HG02798 (cell line): ENCODE measurements at regions not wholly inside any gene's neighbourhood (a gene's known extent, or its start where the extent isn't known, plus 50 kb on each side); places are given as distances from the start of the nearest gene placed in this dataset.
A peak's percentile ranks its signal among the peaks of the same experiment; 100 is the strongest.
"Not testable (repeated sequence)": the region's sequence is repeated elsewhere in the genome, so short reads cannot be mapped to it uniquely, and the experiment has no call there.

Experiments used
- ATAC-seq: cut with Tn5 transposase; IDR thresholded peaks from one replicate; pipeline ENCODE4 v1.9.1; 2021; ENCODE audit warnings: mild to moderate bottlenecking; ENCODE audit not compliant: unreplicated experiment, poor library complexity

DNA sequence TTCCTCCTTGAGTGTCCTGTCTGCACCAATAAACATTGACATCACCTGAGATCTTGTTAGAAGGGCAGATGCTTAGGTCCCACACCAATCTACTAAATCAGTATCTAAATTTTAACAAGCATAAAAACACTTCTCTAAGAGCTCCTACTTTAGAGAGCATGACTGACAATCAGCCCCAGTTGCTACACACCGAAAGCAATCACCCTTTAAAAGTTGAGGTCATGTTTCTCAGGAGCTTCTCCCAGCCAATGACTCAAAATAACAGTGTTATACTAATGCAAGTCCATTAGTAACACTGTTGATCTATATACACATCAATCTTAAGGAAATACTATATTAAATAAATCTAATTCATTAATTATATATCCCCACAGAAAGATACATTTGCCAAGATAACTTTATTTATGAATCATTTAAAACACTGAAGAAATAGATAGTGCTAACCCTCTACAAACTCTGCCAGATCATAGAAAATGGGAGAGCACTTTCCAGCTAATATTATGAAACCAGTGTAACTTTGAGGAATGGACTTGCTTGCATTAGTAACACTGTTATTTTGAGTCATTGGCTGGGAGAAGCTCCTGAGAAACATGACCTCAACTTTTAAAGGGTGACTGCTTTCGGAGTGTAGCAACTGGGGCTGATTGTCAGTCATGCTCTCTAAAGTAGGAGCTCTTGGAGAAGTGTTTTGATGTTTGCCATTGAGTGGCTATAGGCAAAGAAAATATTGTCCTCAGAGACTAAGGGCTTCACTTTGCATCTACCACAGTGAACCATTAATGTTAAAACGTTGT lies 109.8 kb upstream of the HDX start:
- no peak for ATAC-seq

DNA sequence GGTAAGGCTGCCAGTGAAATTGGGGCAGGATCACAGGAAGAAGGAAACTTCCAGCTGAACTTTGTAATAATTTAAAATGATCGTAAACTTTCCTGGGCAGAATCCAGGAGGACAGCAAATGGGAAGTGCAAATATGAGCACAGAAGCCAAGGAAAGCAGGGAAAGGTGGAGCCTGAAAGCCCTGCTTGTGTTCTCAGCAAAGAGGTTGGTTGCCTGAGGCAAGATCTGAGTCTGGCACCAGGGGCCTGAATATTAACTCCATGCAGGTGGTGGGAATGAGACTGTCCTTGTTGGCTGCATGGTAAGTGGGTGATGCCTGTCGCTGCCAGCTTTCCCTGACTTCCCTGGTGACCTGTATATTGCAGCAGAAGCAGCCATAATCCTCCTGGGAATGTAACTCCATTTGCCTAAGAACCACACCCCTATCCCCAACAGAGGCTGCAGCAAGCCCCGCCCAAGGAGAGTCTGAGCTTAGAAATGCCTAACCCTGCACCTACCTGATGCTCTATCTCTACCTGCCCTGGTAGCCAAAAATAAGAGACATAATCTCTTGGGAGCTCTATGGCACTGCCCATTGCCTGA lies 132.0 kb upstream of the HDX start:
- ATAC-seq: no peak

DNA sequence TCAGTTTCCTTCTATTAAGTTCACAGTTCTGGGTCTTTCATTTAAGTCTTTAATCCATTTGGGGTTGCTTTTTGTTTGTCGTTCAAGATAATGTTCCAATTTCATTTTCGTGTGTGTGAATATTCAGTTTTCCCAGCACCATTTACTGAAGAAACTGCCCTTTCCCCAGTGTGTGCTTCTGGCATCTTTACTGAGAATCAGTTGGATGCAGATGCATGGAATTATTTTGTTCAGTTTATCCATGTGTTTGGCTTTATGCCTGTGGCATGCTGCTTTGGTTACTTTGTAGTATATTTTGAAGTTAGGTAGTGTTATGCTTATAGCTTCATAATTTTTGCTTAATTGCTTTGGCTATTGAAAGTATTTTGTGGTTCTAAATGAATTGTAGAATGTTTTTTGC lies 163.8 kb upstream of the HDX start:
- no peak for ATAC-seq

DNA sequence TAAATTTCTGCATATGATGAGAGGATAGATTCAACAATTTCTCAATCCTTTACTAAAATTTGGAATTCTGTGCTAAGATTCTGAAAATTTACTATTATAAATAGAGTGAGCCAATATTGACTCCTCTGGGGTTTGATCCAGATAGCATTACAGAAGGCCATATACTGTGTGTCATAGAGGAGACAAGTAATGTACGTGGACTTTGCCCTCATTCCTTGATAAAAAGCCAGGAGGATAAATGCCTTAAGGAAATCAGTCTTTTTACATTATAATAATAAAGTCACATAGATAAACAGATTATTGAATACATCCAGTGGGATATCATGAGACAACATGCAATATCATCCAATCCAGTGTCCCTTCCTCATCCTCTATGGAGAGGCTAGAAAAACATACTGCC lies 188.0 kb upstream of the HDX start:
- no peak for ATAC-seq

DNA sequence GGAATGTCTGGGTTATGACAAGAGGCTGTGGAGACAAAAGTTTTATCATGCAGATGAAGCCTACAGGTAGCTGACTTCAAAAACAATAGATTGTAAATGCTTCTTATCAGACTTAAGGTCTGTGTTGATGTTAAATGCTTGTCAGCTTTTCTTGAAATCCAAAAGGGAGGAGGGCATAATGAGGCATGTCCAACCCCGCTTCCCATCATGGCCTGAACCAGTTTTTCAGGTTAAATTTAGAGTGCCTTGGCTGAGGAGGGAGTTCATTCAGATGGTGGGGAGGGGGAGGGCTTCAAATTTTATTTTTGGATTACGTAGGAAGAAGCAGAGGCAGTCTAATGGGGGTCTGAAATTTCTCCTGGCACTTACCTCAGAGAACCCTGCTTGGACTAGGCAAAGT lies 207.7 kb upstream of the HDX start:
- ATAC-seq: no peak

DNA sequence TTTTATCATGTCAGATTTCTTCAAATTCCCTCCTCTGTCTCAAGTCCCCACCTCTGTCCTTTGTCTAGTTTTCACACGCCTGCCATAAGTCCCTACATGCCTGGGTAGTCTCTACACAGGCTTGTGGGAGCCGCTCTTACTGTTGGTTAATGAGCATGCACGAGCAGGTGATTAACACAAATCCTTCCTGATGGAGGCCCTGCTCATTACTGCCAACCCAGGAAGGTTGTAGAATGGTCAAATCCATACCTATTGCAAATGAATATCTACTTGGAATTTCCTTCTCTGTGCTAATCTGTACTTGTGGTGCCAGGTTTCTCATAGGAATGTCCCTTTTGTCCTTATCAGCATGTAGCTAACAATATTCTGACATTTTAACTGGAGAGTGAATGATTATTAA lies 208.4 kb upstream of the HDX start:
- ATAC-seq: no peak

DNA sequence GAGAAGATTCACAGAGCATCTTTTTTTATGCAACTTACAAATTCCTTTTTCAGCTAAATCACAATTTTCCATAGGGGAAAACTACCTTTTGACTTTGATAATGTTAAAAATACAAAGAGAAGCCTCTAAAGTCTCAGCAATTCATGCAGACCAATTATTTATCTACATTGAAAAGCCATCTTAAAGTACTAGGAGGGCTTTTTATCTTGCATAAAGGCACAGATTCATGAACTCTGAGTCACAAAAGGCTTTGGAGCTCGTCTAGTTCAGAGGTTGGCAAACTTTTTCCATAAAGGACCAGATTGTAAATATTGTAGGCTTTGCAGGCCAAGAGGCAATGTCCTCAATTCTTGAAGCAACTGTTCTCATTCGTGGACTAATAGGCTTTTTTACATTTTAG lies 210.4 kb upstream of the HDX start:
- ATAC-seq: no peak

DNA sequence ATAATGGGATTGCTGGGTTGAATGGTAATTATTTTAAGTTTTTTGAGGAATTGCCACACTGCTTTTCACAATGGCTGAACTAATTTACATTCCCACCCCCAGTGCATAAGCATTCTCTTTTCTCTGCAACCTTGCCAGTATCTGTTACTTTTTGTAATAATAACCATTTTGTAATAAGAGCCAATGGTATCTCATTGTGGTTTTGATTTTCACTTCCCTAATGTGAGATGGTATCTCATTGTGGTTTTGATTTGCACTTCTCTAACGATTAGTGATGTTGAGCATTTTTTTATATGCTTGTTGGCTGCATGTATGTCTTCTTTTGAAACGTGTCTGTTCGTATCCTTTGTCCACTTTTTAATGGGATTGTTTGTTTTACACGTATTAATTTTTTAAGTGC lies 213.1 kb upstream of the HDX start:
- no peak for ATAC-seq

DNA sequence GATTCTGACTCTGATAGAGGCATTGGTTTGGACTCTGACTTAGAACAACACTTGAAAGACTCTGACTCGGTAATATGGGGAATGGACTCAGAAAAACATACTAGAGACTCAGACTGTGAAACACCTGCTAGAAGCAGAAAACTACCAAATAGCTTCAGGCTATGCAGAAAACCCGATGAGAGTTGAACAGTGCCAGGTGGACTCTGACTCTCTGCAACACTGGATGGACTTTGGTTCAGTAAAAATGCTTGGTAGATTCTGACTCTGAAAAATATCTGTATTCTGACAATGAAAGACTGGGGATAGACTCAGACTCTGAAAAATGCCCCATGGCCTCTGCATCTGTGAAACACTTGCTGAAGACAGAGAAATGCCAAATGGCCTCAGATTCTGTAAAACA lies 215.1 kb upstream of the HDX start:
- no peak for ATAC-seq

DNA sequence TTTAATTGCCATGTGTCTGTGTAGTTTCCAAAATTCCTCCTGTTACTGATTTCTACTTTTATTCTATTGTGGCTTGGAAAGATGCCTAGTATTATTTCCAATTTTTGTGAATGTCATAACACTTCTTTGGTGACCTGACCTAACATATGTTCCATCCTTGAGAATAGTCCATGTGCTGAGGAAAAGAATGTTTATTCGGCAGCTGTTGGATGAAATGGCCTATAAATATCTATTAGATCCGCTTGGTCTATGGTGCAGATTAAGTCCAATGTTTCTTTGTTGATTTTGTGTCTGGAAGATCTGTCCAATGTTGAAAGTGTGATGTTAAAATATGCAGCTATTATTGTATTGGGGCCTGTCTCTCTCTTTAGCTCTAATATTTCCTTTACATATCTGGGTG lies 219.2 kb upstream of the HDX start:
- ATAC-seq: no peak

DNA sequence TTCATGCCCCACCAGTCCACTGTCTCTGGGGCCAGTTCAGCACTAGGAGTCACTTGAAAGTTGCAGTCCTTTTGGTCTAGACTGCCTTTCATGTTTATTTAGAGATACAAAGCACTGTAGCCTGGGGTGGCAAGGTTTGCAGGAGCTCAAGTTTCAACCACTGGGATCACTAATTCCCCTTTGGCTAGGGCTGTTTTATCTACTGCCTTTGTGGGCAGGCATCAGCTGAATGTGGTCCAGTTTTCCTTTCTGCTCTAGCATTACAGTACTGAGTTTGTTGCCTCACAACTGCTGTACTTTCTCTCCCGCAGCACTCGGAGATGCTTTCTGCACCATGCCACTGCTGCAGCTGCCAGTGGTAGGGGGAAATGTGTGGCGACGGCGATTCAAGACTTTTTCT lies 222.3 kb upstream of the HDX start:
- no peak for ATAC-seq

DNA sequence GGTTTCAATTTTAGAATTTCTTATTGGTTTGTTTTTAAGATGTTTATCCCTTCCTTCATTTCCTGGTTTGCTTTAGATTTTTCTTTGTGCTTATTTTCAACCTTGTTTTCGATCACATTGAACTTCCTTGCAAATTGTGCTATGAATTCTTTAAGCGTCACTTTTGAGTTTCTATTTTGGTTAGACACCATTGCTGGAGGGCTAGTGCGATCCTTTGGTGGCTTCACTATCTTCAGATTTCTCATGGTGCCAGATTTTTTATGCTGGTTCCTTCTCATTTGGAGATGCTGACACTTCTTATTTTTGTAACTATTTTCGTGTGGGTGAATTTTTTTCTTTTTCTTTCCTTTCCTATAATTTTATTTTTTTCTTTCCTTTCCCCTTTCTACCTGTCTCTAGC lies 227.2 kb upstream of the HDX start:
- ATAC-seq: no peak

DNA sequence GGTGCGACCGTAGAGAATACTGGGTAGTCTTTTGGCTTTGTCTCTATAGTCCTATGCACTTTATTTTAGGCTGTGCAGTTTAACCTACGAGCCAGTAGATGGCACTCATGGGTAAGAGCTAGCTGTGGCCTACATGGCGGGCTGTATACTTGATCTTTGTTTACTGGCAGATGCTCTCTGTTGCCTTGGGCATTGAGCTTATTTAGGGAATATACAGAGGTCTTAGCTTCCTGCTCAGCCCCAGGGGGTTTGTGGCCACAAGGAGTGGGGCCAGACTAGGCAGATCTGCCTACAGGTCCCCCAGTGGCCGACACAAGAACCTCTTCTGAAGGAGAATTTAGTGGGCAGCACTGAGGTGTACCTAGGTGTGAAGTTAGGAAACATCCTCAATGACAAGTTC lies 227.6 kb upstream of the HDX start:
- ATAC-seq: peak; percentile 100

DNA sequence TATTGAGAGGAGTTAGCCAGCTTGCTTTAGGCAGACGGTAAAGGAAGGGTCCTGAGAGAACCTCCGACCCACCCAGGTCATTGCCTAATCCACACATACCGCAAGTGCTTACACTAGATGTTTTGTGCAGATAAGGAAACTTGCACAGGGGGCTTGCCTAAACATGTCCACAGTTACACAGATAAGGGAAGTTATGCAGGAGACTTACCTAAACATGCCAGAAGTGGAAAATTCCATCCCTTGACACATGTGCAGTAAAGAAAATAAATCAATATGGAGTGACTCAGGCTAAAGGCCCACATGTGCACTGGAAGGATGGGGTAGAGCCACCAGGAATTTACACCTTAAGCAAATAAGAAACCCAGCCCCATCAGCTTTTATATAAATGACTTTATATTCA lies 232.8 kb upstream of the HDX start:
- no peak for ATAC-seq

DNA sequence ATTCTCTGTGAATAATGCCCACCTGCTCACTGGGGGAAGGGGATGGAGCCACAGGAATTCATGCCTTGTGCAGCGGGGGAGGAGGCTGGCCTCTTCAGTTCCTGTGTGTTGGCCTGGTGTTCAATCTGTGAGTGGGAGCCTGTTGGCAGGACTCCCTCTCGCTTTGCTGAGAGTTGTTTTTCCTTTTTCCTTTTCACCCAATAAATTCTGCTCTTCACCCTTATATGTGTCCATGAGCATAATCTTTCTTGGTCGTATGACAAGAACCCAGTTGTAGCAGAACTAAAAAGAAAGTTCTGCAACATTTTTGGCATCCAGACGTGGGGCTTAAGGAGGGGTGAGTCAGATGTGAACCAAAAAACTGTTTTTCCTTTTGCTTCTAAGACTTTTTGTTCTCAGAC lies 235.2 kb upstream of the HDX start:
- ATAC-seq: no peak

DNA sequence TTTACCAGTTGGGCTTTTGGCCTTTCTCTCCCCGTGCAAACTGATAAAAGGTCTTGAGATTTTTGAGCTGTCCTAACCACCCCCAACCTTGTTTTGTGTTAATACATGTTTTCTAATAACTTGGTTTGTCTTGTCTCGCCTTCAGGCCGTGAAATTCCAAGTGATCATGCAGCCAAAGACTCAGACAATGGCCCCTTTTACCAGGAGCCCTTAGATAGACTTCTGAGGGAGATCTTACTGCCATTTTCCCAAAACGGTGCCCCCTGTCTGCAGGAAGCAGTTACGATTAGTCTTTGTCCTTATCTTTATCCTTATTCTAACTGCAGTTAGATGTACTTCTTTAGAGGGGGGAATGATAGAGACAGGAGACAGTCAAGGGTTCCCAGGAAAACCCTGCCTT lies 245.3 kb upstream of the HDX start:
- ATAC-seq: no peak

DNA sequence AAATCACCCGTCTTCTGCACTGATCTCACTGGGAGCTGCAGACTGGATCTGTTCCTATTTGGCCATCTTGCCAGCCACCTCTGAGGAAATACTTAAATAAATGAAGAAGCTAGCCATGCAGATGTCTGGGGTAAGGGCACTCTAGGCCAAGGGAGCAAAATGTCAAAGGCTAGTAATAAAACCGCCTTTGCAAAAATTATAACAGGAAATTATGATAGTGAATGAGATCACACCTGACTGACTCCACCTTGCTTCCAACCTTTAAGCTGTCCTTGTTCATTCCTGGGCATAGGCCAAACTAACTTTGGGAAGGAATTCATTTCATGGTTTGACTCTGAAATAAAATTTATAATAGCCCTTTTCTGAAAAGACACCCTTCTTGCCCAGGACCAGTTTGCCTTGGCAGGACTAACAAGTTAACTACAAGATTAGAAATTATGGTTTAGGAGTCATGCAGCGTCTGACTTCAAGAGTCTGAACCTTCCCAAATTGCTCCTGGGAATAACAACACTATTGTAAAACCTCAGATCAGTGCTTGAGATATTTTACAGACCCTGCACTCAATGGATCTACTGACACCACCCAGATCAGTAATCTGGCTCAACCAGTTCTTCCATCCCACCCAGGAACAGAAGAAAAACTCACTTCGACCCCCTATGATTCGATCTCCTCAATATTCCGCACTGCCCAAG lies 246.9 kb upstream of the HDX start:
- ATAC-seq: no peak

DNA sequence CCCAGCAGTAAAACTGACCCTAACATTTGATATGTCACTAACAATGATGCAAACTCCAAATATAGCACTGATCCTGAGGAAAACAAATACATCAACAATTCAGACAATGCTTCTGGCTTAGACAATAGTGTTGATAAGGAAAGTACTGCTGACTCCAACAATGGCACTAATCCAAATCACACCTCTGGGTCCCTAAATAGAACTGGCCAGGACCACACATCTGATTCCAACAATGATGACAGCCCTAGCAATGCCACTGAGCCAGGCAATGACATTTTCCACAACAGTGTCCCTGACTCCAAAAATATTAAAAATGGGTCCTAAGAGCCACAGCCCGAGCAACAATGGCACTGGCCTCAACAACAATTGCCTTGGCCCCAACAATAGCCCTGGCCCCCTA lies 243.1 kb upstream of the APOOL start:
- no peak for ATAC-seq

DNA sequence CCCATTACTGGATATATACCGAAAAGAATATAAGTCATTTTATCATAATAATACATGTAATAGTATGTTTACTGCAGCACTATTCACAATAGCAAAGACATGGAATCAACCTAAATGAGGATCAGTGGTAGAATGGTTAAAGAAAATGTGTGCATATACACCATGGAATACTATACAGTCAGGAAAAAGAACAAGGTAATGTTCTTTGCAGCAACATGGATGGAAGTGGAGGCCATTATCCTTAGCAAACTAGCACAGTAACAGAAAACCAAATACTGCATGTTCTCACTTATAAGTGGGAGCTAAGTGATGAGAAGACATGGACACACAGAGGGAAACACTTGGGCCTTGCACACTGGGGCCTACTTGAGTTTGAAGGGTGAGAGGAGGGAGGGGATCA lies 207.4 kb upstream of the APOOL start:
- ATAC-seq: no peak

DNA sequence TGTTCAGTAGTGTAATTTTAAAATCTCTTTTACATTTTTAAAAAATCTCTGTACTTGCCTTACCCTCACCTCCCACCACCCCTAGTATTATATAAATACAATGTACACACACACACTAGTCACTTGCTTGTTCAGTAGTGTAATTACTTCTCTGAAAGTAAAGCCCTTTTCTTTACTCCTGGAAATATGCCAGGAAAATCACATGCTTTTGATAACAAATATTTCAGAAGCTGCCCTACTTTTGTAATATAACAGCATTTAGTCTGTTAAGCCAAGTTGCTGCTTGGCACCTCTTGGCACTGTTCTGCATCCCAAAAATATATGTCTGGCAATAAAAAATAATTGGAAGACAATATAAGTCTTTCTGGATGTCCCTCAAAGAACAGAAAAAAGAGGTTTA lies 172.8 kb upstream of the APOOL start:
- no peak for ATAC-seq

DNA sequence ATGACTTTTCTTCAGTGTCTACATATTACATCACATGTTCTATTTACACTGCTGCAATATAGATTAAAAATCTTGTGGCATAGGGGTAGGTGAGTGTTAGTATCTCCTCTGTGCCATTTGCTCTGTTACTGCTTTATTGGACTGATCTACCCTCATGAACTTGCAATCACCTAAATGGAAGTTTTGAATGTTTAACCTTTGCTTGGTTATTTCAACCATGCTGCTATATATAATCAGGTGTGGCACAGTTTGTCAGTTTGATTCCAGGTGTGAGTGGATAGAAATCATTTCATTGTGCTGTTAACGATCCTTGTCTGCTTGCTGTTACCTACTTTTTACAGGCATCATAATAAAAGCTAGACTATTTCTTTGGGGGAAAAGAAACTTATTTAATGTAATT lies 157.1 kb upstream of the APOOL start:
- not testable (repeated sequence) for ATAC-seq

DNA sequence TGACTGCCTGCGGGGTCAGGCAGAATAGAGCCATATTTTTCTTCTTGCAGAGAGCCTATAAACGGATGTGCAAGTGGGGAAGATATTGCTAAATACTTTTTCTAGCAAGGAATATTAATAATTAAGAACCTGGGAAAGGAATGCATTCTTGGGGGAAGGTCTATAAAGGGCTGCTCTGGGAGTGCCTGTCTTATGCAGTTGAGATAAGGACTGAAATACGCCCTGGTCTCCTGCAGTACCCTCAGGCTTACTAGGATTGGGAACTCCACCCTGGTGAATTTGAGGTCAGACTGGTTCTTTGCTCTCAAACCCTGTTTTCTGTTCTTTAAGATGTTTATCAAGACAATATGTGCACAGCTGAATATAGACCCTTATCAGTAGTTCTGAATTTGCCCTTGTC lies 152.5 kb upstream of the APOOL start:
- ATAC-seq: not testable (repeated sequence)
